ENCODE measurements at regions not wholly inside any gene's neighbourhood (a gene's known extent, or its start where the extent isn't known, plus 50 kb on each side); places are given as distances from the start of the nearest gene placed in this dataset.
"Not testable (repeated sequence)": the region's sequence is repeated elsewhere in the genome, so short reads cannot be mapped to it uniquely, and the experiment has no call there.

GRCh38 chr22:48717076-48717810 is 1110.4 kb downstream of the BRD1 start:
- Histone ChIP-seq H3K27me3 (no peaks in the 10 kb centered on the region), H3K27ac (no peak overlapping the region), H3K36me3 (no peaks in the 10 kb centered on the region), H3K4me1 (no peaks in the 10 kb centered on the region), H3K4me3 (no peak overlapping the region), H3K9me3 (no peaks in the 10 kb centered on the region)
- TF ChIP-seq, protein P1, sequence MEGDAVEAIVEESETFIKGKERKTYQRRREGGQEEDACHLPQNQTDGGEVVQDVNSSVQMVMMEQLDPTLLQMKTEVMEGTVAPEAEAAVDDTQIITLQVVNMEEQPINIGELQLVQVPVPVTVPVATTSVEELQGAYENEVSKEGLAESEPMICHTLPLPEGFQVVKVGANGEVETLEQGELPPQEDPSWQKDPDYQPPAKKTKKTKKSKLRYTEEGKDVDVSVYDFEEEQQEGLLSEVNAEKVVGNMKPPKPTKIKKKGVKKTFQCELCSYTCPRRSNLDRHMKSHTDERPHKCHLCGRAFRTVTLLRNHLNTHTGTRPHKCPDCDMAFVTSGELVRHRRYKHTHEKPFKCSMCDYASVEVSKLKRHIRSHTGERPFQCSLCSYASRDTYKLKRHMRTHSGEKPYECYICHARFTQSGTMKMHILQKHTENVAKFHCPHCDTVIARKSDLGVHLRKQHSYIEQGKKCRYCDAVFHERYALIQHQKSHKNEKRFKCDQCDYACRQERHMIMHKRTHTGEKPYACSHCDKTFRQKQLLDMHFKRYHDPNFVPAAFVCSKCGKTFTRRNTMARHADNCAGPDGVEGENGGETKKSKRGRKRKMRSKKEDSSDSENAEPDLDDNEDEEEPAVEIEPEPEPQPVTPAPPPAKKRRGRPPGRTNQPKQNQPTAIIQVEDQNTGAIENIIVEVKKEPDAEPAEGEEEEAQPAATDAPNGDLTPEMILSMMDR (IDR thresholded peaks at IDR 0.05), result no peak
- DNase-seq (ENCODE audit: low spot score), result no peak

DNA sequence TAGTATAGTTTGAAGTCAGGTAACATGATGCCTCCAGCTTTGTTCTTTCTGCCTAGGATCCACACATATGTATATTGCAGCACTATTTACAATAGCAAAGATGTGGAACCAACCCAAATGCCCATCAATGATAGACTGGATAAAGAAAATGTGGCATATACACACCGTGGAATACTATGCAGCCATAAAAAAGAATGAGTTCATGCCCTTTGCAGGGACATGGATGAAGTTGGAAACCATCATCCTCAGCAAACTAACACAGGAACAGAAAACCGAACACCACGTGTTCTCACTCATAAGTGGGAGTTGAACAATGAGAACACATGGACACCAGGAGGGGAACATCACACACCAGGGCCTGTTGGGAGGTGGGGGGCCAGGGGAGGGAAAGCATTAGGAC is 1111.5 kb downstream of the BRD1 start:
- DNase-seq (ENCODE audit: low spot score); H3K9me3 ChIP-seq; H3K4me1 ChIP-seq; H3K27ac ChIP-seq; H3K27me3 ChIP-seq; H3K36me3 ChIP-seq; H3K4me3 ChIP-seq: not testable (repeated sequence)

GRCh38 chr22:48715511-48715910 is 1112.2 kb downstream of the BRD1 start:
- no peak overlapping the region for H3K4me3 ChIP-seq
- TF ChIP-seq, protein P1 (IDR thresholded peaks at IDR 0.05), result no peak
- no peaks in the 10 kb centered on the region for H3K36me3 ChIP-seq
- no peaks in the 10 kb centered on the region for H3K27me3 ChIP-seq
- no peaks in the 10 kb centered on the region for H3K4me1 ChIP-seq
- H3K27ac ChIP-seq, result no peak overlapping the region
- no peaks in the 10 kb centered on the region for H3K9me3 ChIP-seq
- no peak for DNase-seq (ENCODE audit: low spot score)

- DNase-seq (ENCODE audit: low spot score), result no peak
- TF ChIP-seq, protein P1 (IDR thresholded peaks at IDR 0.05), result no peak
- Histone ChIP-seq H3K36me3 (no peaks in the 10 kb centered on the region), H3K4me3 (no peak overlapping the region), H3K27ac (no peak overlapping the region), H3K4me1 (no peaks in the 10 kb centered on the region), H3K9me3 (no peaks in the 10 kb centered on the region), H3K27me3 (no peaks in the 10 kb centered on the region)
Measured at GRCh38 chr22:48714231-48714630, 1113.4 kb downstream of the BRD1 start.

GRCh38 chr22:48713272-48714205 is 1114.1 kb downstream of the BRD1 start:
- no peak for DNase-seq (ENCODE audit: low spot score)
- no peak overlapping the region for H3K4me3 ChIP-seq
- H3K36me3 ChIP-seq, result no peaks in the 10 kb centered on the region
- H3K27me3 ChIP-seq, result no peaks in the 10 kb centered on the region
- TF ChIP-seq, protein P1 (IDR thresholded peaks at IDR 0.05), result no peak
- no peaks in the 10 kb centered on the region for H3K9me3 ChIP-seq
- no peaks in the 10 kb centered on the region for H3K4me1 ChIP-seq
- H3K27ac ChIP-seq, result no peak overlapping the region

GRCh38 chr22:48712558-48713271 is 1115.0 kb downstream of the BRD1 start:
- H3K4me1 ChIP-seq, result no peaks in the 10 kb centered on the region
- DNase-seq (ENCODE audit: low spot score), result no peak

More at GRCh38 chr22:48712558-48713271, 1115.0 kb downstream of the BRD1 start:
- H3K27ac ChIP-seq, result no peak overlapping the region
- H3K4me3 ChIP-seq, result no peak overlapping the region
- H3K36me3 ChIP-seq, result no peaks in the 10 kb centered on the region
- no peaks in the 10 kb centered on the region for H3K9me3 ChIP-seq
- TF ChIP-seq, protein P1 (IDR thresholded peaks at IDR 0.05), result no peak
- no peaks in the 10 kb centered on the region for H3K27me3 ChIP-seq

Measured in right atrium auricular region (tissue), 2 donors.